KBM-7 (cell line): ENCODE measurements at regions not wholly inside any gene's neighbourhood (a gene's known extent, or its start where the extent isn't known, plus 50 kb on each side); places are given as distances from the start of the nearest gene placed in this dataset.
A peak's percentile ranks its signal among the peaks of the same experiment; 100 is the strongest.
"Not testable (repeated sequence)": the region's sequence is repeated elsewhere in the genome, so short reads cannot be mapped to it uniquely, and the experiment has no call there.

Experiments
- DNase-seq: peaks from one replicate; pipeline ENCODE4 v3.0.0-alpha.2; 2015
- in situ Hi-C: fragments of 300-500 bp; cut with MboI; formaldehyde crosslinking; loops from 2 replicates; pipeline ENCODE4 v1.14.3; 2020; ENCODE audit warnings: low sequenced_read_pairs, low pct_unique_long_range_greater_than_20kb, mixed read lengths

- DNase-seq, in situ Hi-C loops: not testable (repeated sequence)
Measured at GRCh38 chr2:35441575-35441974, 914.0 kb upstream of the CRIM1 start.

GRCh38 chr2:35440308-35440707 is 915.3 kb upstream of the CRIM1 start:
- in situ Hi-C loops, DNase-seq: not testable (repeated sequence)

GRCh38 chr2:35436893-35437292 is 918.7 kb upstream of the CRIM1 start:
- DNase-seq, in situ Hi-C loops: not testable (repeated sequence)

- in situ Hi-C loops: no loop called here
- peak; percentile 36 for DNase-seq
Measured at GRCh38 chr2:35428548-35428947, 927.0 kb upstream of the CRIM1 start.

- in situ Hi-C loops: no loop called here
Measured at GRCh38 chr2:35421485-35421884, 934.1 kb upstream of the CRIM1 start.

GRCh38 chr2:35417293-35417692 is 938.3 kb upstream of the CRIM1 start:
- in situ Hi-C loops: no loop called here
- no peak for DNase-seq

More at GRCh38 chr2:35421485-35421884, 934.1 kb upstream of the CRIM1 start:
- no peak for DNase-seq

- DNase-seq: no peak
- in situ Hi-C loops: no loop called here
Measured at GRCh38 chr2:35416391-35417140, 939.0 kb upstream of the CRIM1 start.

GRCh38 chr2:35415942-35416341 is 939.6 kb upstream of the CRIM1 start:
- in situ Hi-C loops: no loop called here
- DNase-seq: no peak

- in situ Hi-C loops: no loop called here
- no peak for DNase-seq
Measured at GRCh38 chr2:35415282-35415681, 940.3 kb upstream of the CRIM1 start.

- DNase-seq: peak; percentile 45
- in situ Hi-C loops: no loop called here
Measured at GRCh38 chr2:35410431-35411061, 945.0 kb upstream of the CRIM1 start.

GRCh38 chr2:35409762-35410161 is 945.8 kb upstream of the CRIM1 start:
- in situ Hi-C loops: no loop called here
- no peak for DNase-seq

GRCh38 chr2:35408320-35408719 is 947.3 kb upstream of the CRIM1 start:
- in situ Hi-C loops: no loop called here
- no peak for DNase-seq

- no peak for DNase-seq
- in situ Hi-C loops: no loop called here
Measured at GRCh38 chr2:35391736-35392442, 963.7 kb upstream of the CRIM1 start.

GRCh38 chr2:35378791-35379190 is 976.8 kb upstream of the CRIM1 start:
- in situ Hi-C loops: no loop called here
- no peak for DNase-seq

- DNase-seq: no peak
- in situ Hi-C loops: no loop called here
Measured at GRCh38 chr2:35374845-35375244, 980.7 kb upstream of the CRIM1 start.

GRCh38 chr2:35365859-35366258 is 989.7 kb upstream of the CRIM1 start:
- in situ Hi-C loops: no loop called here
- no peak for DNase-seq

GRCh38 chr2:35356332-35356731 is 999.2 kb upstream of the CRIM1 start:
- in situ Hi-C loops: no loop called here

GRCh38 chr2:35355056-35355455 is 1000.5 kb upstream of the CRIM1 start:
- in situ Hi-C loops: no loop called here
- no peak for DNase-seq

More at GRCh38 chr2:35356332-35356731, 999.2 kb upstream of the CRIM1 start:
- no peak for DNase-seq

- in situ Hi-C loops: no loop called here
- no peak for DNase-seq
Measured at GRCh38 chr2:35347561-35347960, 1008.0 kb upstream of the CRIM1 start.

- in situ Hi-C loops: no loop called here
- DNase-seq: peak; percentile 15
Measured at GRCh38 chr2:35343135-35343534, 1012.4 kb upstream of the CRIM1 start.
